ENCODE measurements at regions not wholly inside any gene's neighbourhood (a gene's known extent, or its start where the extent isn't known, plus 50 kb on each side); places are given as distances from the start of the nearest gene placed in this dataset.

DNA sequence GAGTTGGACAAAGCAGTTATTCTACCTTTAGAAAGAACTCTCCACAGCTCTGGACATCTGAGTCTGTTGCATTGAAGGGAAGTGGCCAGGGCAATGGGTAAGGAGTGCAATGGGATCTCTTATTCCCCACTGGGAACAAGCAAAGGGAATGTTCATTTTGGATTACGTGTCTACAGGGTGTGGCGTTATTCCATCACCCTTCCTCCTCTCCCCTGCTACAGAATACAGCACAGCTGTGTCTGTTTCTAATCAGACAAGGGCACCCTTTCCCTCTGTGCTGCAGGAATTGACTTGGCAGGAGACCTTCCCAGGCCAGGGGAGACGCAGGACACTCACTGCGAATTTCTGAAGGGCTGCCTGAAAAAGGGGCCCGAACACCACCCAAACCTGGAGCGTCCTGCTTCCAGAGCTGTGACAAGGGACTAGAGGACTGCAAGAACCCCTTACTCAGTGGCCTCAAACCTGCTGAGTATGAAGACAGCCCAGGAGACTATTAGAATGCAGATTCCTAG lies 163.6 kb upstream of the RAB4A start:
- TF ChIP-seq FOXM1 (IDR thresholded peaks at IDR 0.05; ENCODE audit: borderline replicate concordance) (no peak), ZNF384 (IDR thresholded peaks at IDR 0.05) (no peak), L3MBTL2 (conservative IDR thresholded peaks at IDR 0.05) (no peak), ELF4 (IDR thresholded peaks at IDR 0.05) (no peak), SP1 (IDR thresholded peaks at IDR 0.05) (no peak), TARDBP (IDR thresholded peaks at IDR 0.05) (no peak), BHLHE40 (IDR thresholded peaks at IDR 0.05; ENCODE audit: borderline replicate concordance) (no peak), HDGF (IDR thresholded peaks at IDR 0.05; ENCODE audit: borderline replicate concordance) (no peak), ARNT (IDR thresholded peaks at IDR 0.05) (no peak), FOXA1 (IDR thresholded peaks at IDR 0.05) (no peak)
